H9 (cell line): ENCODE measurements at regions not wholly inside any gene's neighbourhood (a gene's known extent, or its start where the extent isn't known, plus 50 kb on each side); places are given as distances from the start of the nearest gene placed in this dataset.
A peak's percentile ranks its signal among the peaks of the same experiment; 100 is the strongest.

Source experiments
- DNase-seq: peaks from one replicate; pipeline ENCODE4 v3.0.0-alpha.2; 2017
- H2AFZ ChIP-seq: one replicate; pipeline ENCODE4 v1.6.1; 2013; ENCODE audit warnings: mild to moderate bottlenecking, low read length, control low read depth, moderate library complexity
- H2AK5ac ChIP-seq: 2 replicates; pipeline ENCODE4 v1.6.1; 2013; ENCODE audit warnings: low read length, control low read depth, mixed read lengths; ENCODE audit not compliant: insufficient read length
- H2BK120ac ChIP-seq: one replicate; pipeline ENCODE4 v1.6.1; 2013; ENCODE audit warnings: low read depth, mild to moderate bottlenecking, low read length, control low read depth, inconsistent platforms; ENCODE audit not compliant: poor library complexity, severe bottlenecking
- H2BK12ac ChIP-seq: 2 replicates; pipeline ENCODE4 v1.6.1; 2013; ENCODE audit warnings: low read length, control low read depth, mixed read lengths, low read depth; ENCODE audit not compliant: insufficient read length
- H2BK15ac ChIP-seq: 2 replicates; pipeline ENCODE4 v1.6.1; 2013; ENCODE audit warnings: low read depth, low read length, control low read depth
- H2BK20ac ChIP-seq: one replicate; pipeline ENCODE4 v1.6.1; 2013; ENCODE audit warnings: low read depth, mild to moderate bottlenecking, low read length, control low read depth, inconsistent platforms; ENCODE audit not compliant: poor library complexity, severe bottlenecking
- H2BK5ac ChIP-seq: 2 replicates; pipeline ENCODE4 v1.6.1; 2013; ENCODE audit warnings: low read length, control low read depth, mixed read lengths; ENCODE audit not compliant: insufficient read length
- H3K14ac ChIP-seq: 2 replicates; pipeline ENCODE4 v1.6.1; 2013; ENCODE audit warnings: low read length, control low read depth; ENCODE audit not compliant: insufficient read depth
- H3K18ac ChIP-seq: 2 replicates; pipeline ENCODE4 v1.6.1; 2013; ENCODE audit warnings: low read depth, mild to moderate bottlenecking, mixed read lengths, low read length, control low read depth; ENCODE audit not compliant: insufficient read length
- H3K23ac ChIP-seq: 2 replicates; pipeline ENCODE4 v1.6.1; 2013; ENCODE audit warnings: low read length, control low read depth, mixed read lengths, low read depth; ENCODE audit not compliant: insufficient read length
- H3K23me2 ChIP-seq: 2 replicates; pipeline ENCODE4 v1.6.1; 2013; ENCODE audit warnings: low read depth, mild to moderate bottlenecking, mixed read lengths, low read length, control low read depth; ENCODE audit not compliant: insufficient read length, poor library complexity, severe bottlenecking
- H3K27ac ChIP-seq: 2 replicates; pipeline ENCODE4 v1.5.1; 2013; ENCODE audit warnings: low read length, control low read depth, mixed read lengths, low read depth; ENCODE audit not compliant: insufficient read length
- H3K27me3 ChIP-seq: 2 replicates; pipeline ENCODE4 v1.6.1; 2013; ENCODE audit warnings: low read length, control low read depth, inconsistent platforms; ENCODE audit not compliant: insufficient read depth
- H3K4ac ChIP-seq: 2 replicates; pipeline ENCODE4 v1.6.1; 2013; ENCODE audit warnings: low read depth, mild to moderate bottlenecking, control low read depth, inconsistent platforms, low read length, moderate library complexity
- H3K4me1 ChIP-seq: 2 replicates; pipeline ENCODE4 v1.6.1; 2013; ENCODE audit warnings: low read length, control low read depth, inconsistent platforms; ENCODE audit not compliant: insufficient read depth
- H3K4me2 ChIP-seq: 2 replicates; pipeline ENCODE4 v1.6.1; 2013; ENCODE audit warnings: low read length, control low read depth, mixed read lengths; ENCODE audit not compliant: insufficient read length, insufficient read depth
- H3K56ac ChIP-seq: 2 replicates; pipeline ENCODE4 v1.6.1; 2013; ENCODE audit warnings: low read depth, mild to moderate bottlenecking, mixed read lengths, low read length, control low read depth; ENCODE audit not compliant: insufficient read length
- H3K79me1 ChIP-seq: 2 replicates; pipeline ENCODE4 v1.6.1; 2013; ENCODE audit warnings: low read depth, mild to moderate bottlenecking, moderate library complexity, low read length, control low read depth, inconsistent platforms; ENCODE audit not compliant: insufficient read depth, poor library complexity, severe bottlenecking
- H3K79me2 ChIP-seq: 2 replicates; pipeline ENCODE4 v1.6.1; 2013; ENCODE audit warnings: low read length, control low read depth, inconsistent platforms; ENCODE audit not compliant: insufficient read depth
- H3K9ac ChIP-seq: 2 replicates; pipeline ENCODE4 v1.6.1; 2013; ENCODE audit warnings: low read length, control low read depth, mixed read lengths; ENCODE audit not compliant: insufficient read length; ENCODE audit errors: extremely low read depth
- H3K9me3 ChIP-seq: one replicate; pipeline ENCODE4 v1.6.1; 2013; ENCODE audit warnings: low read depth, low read length, inconsistent platforms; ENCODE audit not compliant: control insufficient read depth
- H3T11ph ChIP-seq: one replicate; pipeline ENCODE4 v1.6.1; 2013; ENCODE audit warnings: mild to moderate bottlenecking, low read length, control low read depth, inconsistent platforms
- H4K20me1 ChIP-seq: one replicate; pipeline ENCODE4 v1.6.1; 2013; ENCODE audit not compliant: control insufficient read depth, insufficient read length, insufficient read depth
- H4K5ac ChIP-seq: 2 replicates; pipeline ENCODE4 v1.6.1; 2013; ENCODE audit warnings: low read depth, mild to moderate bottlenecking, mixed read lengths, low read length, control low read depth; ENCODE audit not compliant: insufficient read length
- H4K8ac ChIP-seq: replicated peaks from 2 replicates; pipeline ENCODE4 v1.6.1; 2013; ENCODE audit warnings: low read length, control low read depth, mixed read lengths, low read depth; ENCODE audit not compliant: insufficient read length
- H4K91ac ChIP-seq: 2 replicates; pipeline ENCODE4 v1.6.1; 2013; ENCODE audit warnings: low read depth, mild to moderate bottlenecking, moderate library complexity, mixed read lengths, low read length, control low read depth; ENCODE audit not compliant: insufficient read length
- H3K27ac Mint-ChIP-seq, 3 experiments: 2 replicates in 2 of 3; 3 replicates in 1 of 3; pipeline ENCODE4 v1.8.0; 2020 to 2021; ENCODE audit warnings: mixed read lengths in 3 of 3, mild to moderate bottlenecking in 1 of 3, moderate library complexity in 1 of 3
- H3K27me3 Mint-ChIP-seq: 2 replicates; pipeline ENCODE4 v1.8.0; 2021; ENCODE audit warnings: low read depth, mild to moderate bottlenecking, moderate library complexity, mixed read lengths
- H3K36me3 Mint-ChIP-seq, 3 experiments: 2 replicates in 2 of 3; 3 replicates in 1 of 3; pipeline ENCODE4 v1.8.0; 2020 to 2021; ENCODE audit warnings: low read depth in 3 of 3, mixed read lengths in 3 of 3; ENCODE audit not compliant: insufficient read depth in 1 of 3
- H3K4me1 Mint-ChIP-seq, 2 experiments: 2 replicates each; pipeline ENCODE4 v1.8.0; 2020; ENCODE audit warnings: mixed read lengths in 2 of 2
- H3K4me3 Mint-ChIP-seq, 2 experiments: 2 replicates in 1 of 2; 3 replicates in 1 of 2; pipeline ENCODE4 v1.8.0; 2020 to 2021; ENCODE audit warnings: mild to moderate bottlenecking in 2 of 2, mixed read lengths in 2 of 2, moderate library complexity in 1 of 2
- H3K9me3 Mint-ChIP-seq, 2 experiments: 2 replicates in 1 of 2; 3 replicates in 1 of 2; pipeline ENCODE4 v1.8.0; 2020; ENCODE audit warnings: mild to moderate bottlenecking in 2 of 2, mixed read lengths in 2 of 2, moderate library complexity in 1 of 2
- WGBS: extraction: QIAGEN DNeasy Blood & Tissue Kit; methylation state at CpG from one replicate; pipeline ENCODE4 v1.1.7; 2013; ENCODE audit warnings: missing lambda C conversion rate, low lambda C conversion rate, mixed read lengths; ENCODE audit not compliant: insufficient read length; ENCODE audit errors: extremely low coverage; 5-methylcytosine and 5-hydroxymethylcytosine counted together
- TF ChIP-seq, protein P1 (sequence below): fragments of 200-600 bp; sonication (generic); conservative IDR thresholded peaks from 3 replicates; pipeline ENCODE4 v1.8.0; 2021; ENCODE audit warnings: antibody characterized with exemption, mild to moderate bottlenecking

GRCh38 chr3:30372837-30373236, 233.6 kb upstream of the TGFBR2 start:
- DNase-seq, result no peak

More at GRCh38 chr3:30372837-30373236, 233.6 kb upstream of the TGFBR2 start:
- H3K23me2 ChIP-seq, result no peaks in the 10 kb centered on the region
- H3K4me3 Mint-ChIP-seq, result no peak overlapping the region
- H4K91ac ChIP-seq, result no peak overlapping the region
- no peaks in the 10 kb centered on the region for H3K9me3 ChIP-seq
- H3K79me1 ChIP-seq, result no peaks in the 10 kb centered on the region
- H3K23ac ChIP-seq, result no peak overlapping the region
- no peaks in the 10 kb centered on the region for H3K27me3 ChIP-seq
- H3K4me1 ChIP-seq, result peaks cover 3% of the 10 kb centered on the region; the same call in 1 of the 2 replicates
- no peak overlapping the region for H3T11ph ChIP-seq
- no peaks in the 10 kb centered on the region for H3K9me3 Mint-ChIP-seq
- no peak overlapping the region for H3K4ac ChIP-seq
- H3K56ac ChIP-seq, result no peak overlapping the region
- H2BK12ac ChIP-seq, result no peak overlapping the region
- no peak overlapping the region for H2BK15ac ChIP-seq
- H4K5ac ChIP-seq, result no peak overlapping the region
- no CpG with 5 or more reads among the region's 3 CpGs for WGBS
- no peak overlapping the region for H2AK5ac ChIP-seq
- no peaks in the 10 kb centered on the region for H3K79me2 ChIP-seq
- no peak overlapping the region for H2BK20ac ChIP-seq
- no peaks in the 10 kb centered on the region for H4K20me1 ChIP-seq
- no peak overlapping the region for H2BK120ac ChIP-seq
- no peak overlapping the region for H2AFZ ChIP-seq
- no peak overlapping the region for H2BK5ac ChIP-seq
- no peak overlapping the region for H3K18ac ChIP-seq
- H3K4me1 Mint-ChIP-seq, result peaks cover 11 to 14% of the 10 kb centered on the region in 2 experiments
- H4K8ac ChIP-seq, result no peak overlapping the region
- H3K14ac ChIP-seq, result no peak overlapping the region
- peak overlapping the region in 1 of 3 experiments; percentile 73; a peak in 1 of 7 replicates for H3K27ac Mint-ChIP-seq
- H3K36me3 Mint-ChIP-seq, result no peaks in the 10 kb centered on the region
- H3K27ac ChIP-seq, result no peak overlapping the region
- H3K4me2 ChIP-seq, result no peak overlapping the region
- H3K9ac ChIP-seq, result no peak overlapping the region
- TF ChIP-seq, protein P1, sequence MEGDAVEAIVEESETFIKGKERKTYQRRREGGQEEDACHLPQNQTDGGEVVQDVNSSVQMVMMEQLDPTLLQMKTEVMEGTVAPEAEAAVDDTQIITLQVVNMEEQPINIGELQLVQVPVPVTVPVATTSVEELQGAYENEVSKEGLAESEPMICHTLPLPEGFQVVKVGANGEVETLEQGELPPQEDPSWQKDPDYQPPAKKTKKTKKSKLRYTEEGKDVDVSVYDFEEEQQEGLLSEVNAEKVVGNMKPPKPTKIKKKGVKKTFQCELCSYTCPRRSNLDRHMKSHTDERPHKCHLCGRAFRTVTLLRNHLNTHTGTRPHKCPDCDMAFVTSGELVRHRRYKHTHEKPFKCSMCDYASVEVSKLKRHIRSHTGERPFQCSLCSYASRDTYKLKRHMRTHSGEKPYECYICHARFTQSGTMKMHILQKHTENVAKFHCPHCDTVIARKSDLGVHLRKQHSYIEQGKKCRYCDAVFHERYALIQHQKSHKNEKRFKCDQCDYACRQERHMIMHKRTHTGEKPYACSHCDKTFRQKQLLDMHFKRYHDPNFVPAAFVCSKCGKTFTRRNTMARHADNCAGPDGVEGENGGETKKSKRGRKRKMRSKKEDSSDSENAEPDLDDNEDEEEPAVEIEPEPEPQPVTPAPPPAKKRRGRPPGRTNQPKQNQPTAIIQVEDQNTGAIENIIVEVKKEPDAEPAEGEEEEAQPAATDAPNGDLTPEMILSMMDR, result no peak
- H3K27me3 Mint-ChIP-seq, result no peaks in the 10 kb centered on the region
